Central memory CD8-positive, alpha-beta T cell (primary cell): ENCODE measurements at regions not wholly inside any gene's neighbourhood (a gene's known extent, or its start where the extent isn't known, plus 50 kb on each side); places are given as distances from the start of the nearest gene placed in this dataset.

ENCODE experiments used
- ATAC-seq: fragments of 150-1000 bp; cut with Tn5 transposase; replicated peaks from 2 replicates; pipeline ENCODE4 v1.10.0; 2022; ENCODE audit warnings: mild to moderate bottlenecking, moderate FRiP score, moderate number of reproducible peaks; ENCODE audit not compliant: poor library complexity, severe bottlenecking; ENCODE audit errors: extremely low read depth
- DNase-seq, 2 donors: peaks; one replicate each; pipeline ENCODE4 v3.0.0; 2021; ENCODE audit warnings: low spot score in 2 of 2
- H3K27ac Mint-ChIP-seq: one replicate; pipeline ENCODE4 v1.8.0; 2022; ENCODE audit warnings: low read depth, mild to moderate bottlenecking, moderate library complexity, mixed read lengths
- H3K27me3 Mint-ChIP-seq: one replicate; pipeline ENCODE4 v1.8.0; 2022; ENCODE audit warnings: mixed read lengths
- H3K36me3 Mint-ChIP-seq: one replicate; pipeline ENCODE4 v1.8.0; 2022; ENCODE audit warnings: mild to moderate bottlenecking, moderate library complexity, mixed read lengths; ENCODE audit not compliant: insufficient read depth
- H3K4me1 Mint-ChIP-seq: one replicate; pipeline ENCODE4 v1.8.0; 2022; ENCODE audit warnings: mixed read lengths
- H3K4me3 Mint-ChIP-seq: one replicate; pipeline ENCODE4 v1.8.0; 2022; ENCODE audit warnings: mild to moderate bottlenecking, moderate library complexity, mixed read lengths
- H3K9me3 Mint-ChIP-seq: one replicate; pipeline ENCODE4 v1.8.0; 2022; ENCODE audit warnings: mixed read lengths

GRCh38 chr13:66036024-66036614 is 1194.0 kb downstream of the PCDH9 start:
- H3K36me3 Mint-ChIP-seq = no peaks in the 10 kb centered on the region
- peaks cover 13% of the 10 kb centered on the region for H3K9me3 Mint-ChIP-seq
- no peak overlapping the region for H3K4me3 Mint-ChIP-seq
- H3K27ac Mint-ChIP-seq = no peak overlapping the region
- H3K27me3 Mint-ChIP-seq = no peaks in the 10 kb centered on the region
- no peaks in the 10 kb centered on the region for H3K4me1 Mint-ChIP-seq
- DNase-seq (no peak), ATAC-seq (no peak)

GRCh38 chr13:66033924-66034323 is 1196.2 kb downstream of the PCDH9 start:
- H3K4me3 Mint-ChIP-seq = no peak overlapping the region
- no peaks in the 10 kb centered on the region for H3K4me1 Mint-ChIP-seq
- no peak for DNase-seq
- H3K27me3 Mint-ChIP-seq = no peaks in the 10 kb centered on the region
- H3K9me3 Mint-ChIP-seq = peaks cover 18% of the 10 kb centered on the region
- H3K36me3 Mint-ChIP-seq = no peaks in the 10 kb centered on the region
- ATAC-seq = no peak
- H3K27ac Mint-ChIP-seq = no peak overlapping the region

- Mint-ChIP-seq H3K36me3 (no peaks in the 10 kb centered on the region), H3K9me3 (peaks cover 5% of the 10 kb centered on the region), H3K4me3 (no peak overlapping the region), H3K4me1 (no peaks in the 10 kb centered on the region), H3K27me3 (no peaks in the 10 kb centered on the region), H3K27ac (no peak overlapping the region)
- ATAC-seq (no peak), DNase-seq (no peak)
Observed at GRCh38 chr13:66021846-66022245, 1208.3 kb downstream of the PCDH9 start.

GRCh38 chr13:66014771-66015170 is 1215.4 kb downstream of the PCDH9 start:
- Mint-ChIP-seq H3K4me1 (no peaks in the 10 kb centered on the region), H3K27ac (no peak overlapping the region), H3K4me3 (no peak overlapping the region), H3K9me3 (peaks cover 17% of the 10 kb centered on the region), H3K36me3 (no peaks in the 10 kb centered on the region), H3K27me3 (no peaks in the 10 kb centered on the region)
- ATAC-seq = no peak
- no peak for DNase-seq

- H3K36me3 Mint-ChIP-seq = no peaks in the 10 kb centered on the region
- H3K4me1 Mint-ChIP-seq = no peaks in the 10 kb centered on the region
- peaks cover 12% of the 10 kb centered on the region for H3K9me3 Mint-ChIP-seq
- H3K4me3 Mint-ChIP-seq = no peak overlapping the region
- H3K27ac Mint-ChIP-seq = no peak overlapping the region
- ATAC-seq = no peak
- DNase-seq = no peak
- H3K27me3 Mint-ChIP-seq = no peaks in the 10 kb centered on the region
Observed at GRCh38 chr13:66009241-66009640, 1220.9 kb downstream of the PCDH9 start.

- no peak overlapping the region for H3K27ac Mint-ChIP-seq
- no peak for ATAC-seq
- H3K36me3 Mint-ChIP-seq = no peaks in the 10 kb centered on the region
- DNase-seq = no peak
- no peak overlapping the region for H3K4me3 Mint-ChIP-seq
- H3K9me3 Mint-ChIP-seq = peaks cover 14% of the 10 kb centered on the region
- no peaks in the 10 kb centered on the region for H3K4me1 Mint-ChIP-seq
- H3K27me3 Mint-ChIP-seq = no peaks in the 10 kb centered on the region
Observed at GRCh38 chr13:66003558-66003957, 1226.6 kb downstream of the PCDH9 start.

GRCh38 chr13:66001140-66001539 is 1229.0 kb downstream of the PCDH9 start:
- no peak overlapping the region for H3K4me3 Mint-ChIP-seq
- H3K27ac Mint-ChIP-seq = no peak overlapping the region
- peaks cover 14% of the 10 kb centered on the region for H3K9me3 Mint-ChIP-seq
- DNase-seq (no peak), ATAC-seq (no peak)
- no peaks in the 10 kb centered on the region for H3K36me3 Mint-ChIP-seq
- no peaks in the 10 kb centered on the region for H3K27me3 Mint-ChIP-seq
- no peaks in the 10 kb centered on the region for H3K4me1 Mint-ChIP-seq

GRCh38 chr13:65999411-65999810 is 1230.7 kb downstream of the PCDH9 start:
- Mint-ChIP-seq H3K9me3 (peaks cover 14% of the 10 kb centered on the region), H3K27ac (no peak overlapping the region), H3K27me3 (no peaks in the 10 kb centered on the region), H3K4me3 (no peak overlapping the region), H3K4me1 (no peaks in the 10 kb centered on the region), H3K36me3 (no peaks in the 10 kb centered on the region)
- DNase-seq = no peak
- ATAC-seq = no peak

GRCh38 chr13:65990684-65991083 is 1239.5 kb downstream of the PCDH9 start:
- DNase-seq = no peak
- Mint-ChIP-seq H3K4me1 (no peaks in the 10 kb centered on the region), H3K27ac (no peak overlapping the region), H3K9me3 (peaks cover 8% of the 10 kb centered on the region), H3K27me3 (no peaks in the 10 kb centered on the region), H3K4me3 (no peak overlapping the region), H3K36me3 (no peaks in the 10 kb centered on the region)
- no peak for ATAC-seq

GRCh38 chr13:65985612-65986011 is 1244.5 kb downstream of the PCDH9 start:
- Mint-ChIP-seq H3K4me1 (no peaks in the 10 kb centered on the region), H3K4me3 (no peak overlapping the region), H3K36me3 (no peaks in the 10 kb centered on the region), H3K9me3 (peaks cover 6% of the 10 kb centered on the region), H3K27ac (no peak overlapping the region), H3K27me3 (no peaks in the 10 kb centered on the region)
- DNase-seq (no peak), ATAC-seq (no peak)

- Mint-ChIP-seq H3K4me1 (no peaks in the 10 kb centered on the region), H3K9me3 (peaks cover 41% of the 10 kb centered on the region), H3K36me3 (no peaks in the 10 kb centered on the region), H3K4me3 (no peak overlapping the region), H3K27ac (no peak overlapping the region), H3K27me3 (no peaks in the 10 kb centered on the region)
- no peak for DNase-seq
- no peak for ATAC-seq
Observed at GRCh38 chr13:65977525-65977924, 1252.6 kb downstream of the PCDH9 start.

GRCh38 chr13:65971541-65971940 is 1258.6 kb downstream of the PCDH9 start:
- H3K4me1 Mint-ChIP-seq = no peaks in the 10 kb centered on the region
- no peaks in the 10 kb centered on the region for H3K36me3 Mint-ChIP-seq
- peaks cover 39% of the 10 kb centered on the region for H3K9me3 Mint-ChIP-seq
- no peak for DNase-seq
- no peak overlapping the region for H3K27ac Mint-ChIP-seq
- H3K4me3 Mint-ChIP-seq = no peak overlapping the region
- H3K27me3 Mint-ChIP-seq = no peaks in the 10 kb centered on the region
- ATAC-seq = no peak

GRCh38 chr13:65966991-65967451 is 1263.1 kb downstream of the PCDH9 start:
- Mint-ChIP-seq H3K9me3 (peaks cover 21% of the 10 kb centered on the region), H3K4me1 (no peaks in the 10 kb centered on the region), H3K4me3 (no peak overlapping the region), H3K27ac (no peak overlapping the region), H3K27me3 (no peaks in the 10 kb centered on the region), H3K36me3 (no peaks in the 10 kb centered on the region)
- ATAC-seq (no peak), DNase-seq (no peak)
